ENCODE measurements at regions not wholly inside any gene's neighbourhood (a gene's known extent, or its start where the extent isn't known, plus 50 kb on each side); places are given as distances from the start of the nearest gene placed in this dataset.

GRCh38 chr14:104329793-104330192, 191.4 kb downstream of the KIF26A start:
- H3K4me3 Mint-ChIP-seq (ENCODE audit: unreplicated experiment): no peak overlapping the region
- peaks cover 3% of the 10 kb centered on the region for H3K4me1 Mint-ChIP-seq (ENCODE audit: unreplicated experiment)
- no peak overlapping the region for H3K27ac Mint-ChIP-seq (ENCODE audit: unreplicated experiment)
- H3K9me3 Mint-ChIP-seq (ENCODE audit: unreplicated experiment): no peaks in the 10 kb centered on the region
- no peaks in the 10 kb centered on the region for H3K36me3 Mint-ChIP-seq (ENCODE audit: low read depth, unreplicated experiment)
- H3K27me3 Mint-ChIP-seq (ENCODE audit: unreplicated experiment): peaks cover 3% of the 10 kb centered on the region
- no peak for DNase-seq (ENCODE audit: low spot score)
- TF ChIP-seq CTCF (IDR thresholded peaks at IDR 0.05; ENCODE audit: unreplicated experiment): no peak

- Mint-ChIP-seq H3K4me1 (ENCODE audit: unreplicated experiment) (peaks cover 3% of the 10 kb centered on the region), H3K27ac (ENCODE audit: unreplicated experiment) (no peak overlapping the region), H3K9me3 (ENCODE audit: unreplicated experiment) (no peaks in the 10 kb centered on the region), H3K27me3 (ENCODE audit: unreplicated experiment) (peaks cover 3% of the 10 kb centered on the region), H3K4me3 (ENCODE audit: unreplicated experiment) (no peak overlapping the region), H3K36me3 (ENCODE audit: low read depth, unreplicated experiment) (no peaks in the 10 kb centered on the region)
- DNase-seq (ENCODE audit: low spot score): no peak
- TF ChIP-seq CTCF (IDR thresholded peaks at IDR 0.05; ENCODE audit: unreplicated experiment): no peak
These were observed 193.7 kb downstream of the KIF26A start for GRCh38 chr14:104331871-104332605.

- no peak for DNase-seq (ENCODE audit: low spot score)
- Mint-ChIP-seq H3K27ac (ENCODE audit: unreplicated experiment) (no peak overlapping the region), H3K4me3 (ENCODE audit: unreplicated experiment) (no peak overlapping the region), H3K27me3 (ENCODE audit: unreplicated experiment) (peaks cover 3% of the 10 kb centered on the region), H3K36me3 (ENCODE audit: low read depth, unreplicated experiment) (no peaks in the 10 kb centered on the region), H3K9me3 (ENCODE audit: unreplicated experiment) (no peaks in the 10 kb centered on the region), H3K4me1 (ENCODE audit: unreplicated experiment) (peaks cover 3% of the 10 kb centered on the region)
- no peak for TF ChIP-seq CTCF (IDR thresholded peaks at IDR 0.05; ENCODE audit: unreplicated experiment)
These were observed 194.4 kb downstream of the KIF26A start for GRCh38 chr14:104332634-104333270.

- no peaks in the 10 kb centered on the region for H3K9me3 Mint-ChIP-seq (ENCODE audit: unreplicated experiment)
- no peak for TF ChIP-seq CTCF (IDR thresholded peaks at IDR 0.05; ENCODE audit: unreplicated experiment)
- H3K27me3 Mint-ChIP-seq (ENCODE audit: unreplicated experiment): peaks cover 3% of the 10 kb centered on the region
- no peak for DNase-seq (ENCODE audit: low spot score)
- no peaks in the 10 kb centered on the region for H3K4me1 Mint-ChIP-seq (ENCODE audit: unreplicated experiment)
- H3K4me3 Mint-ChIP-seq (ENCODE audit: unreplicated experiment): no peak overlapping the region
- H3K36me3 Mint-ChIP-seq (ENCODE audit: low read depth, unreplicated experiment): peaks cover 5% of the 10 kb centered on the region
- no peak overlapping the region for H3K27ac Mint-ChIP-seq (ENCODE audit: unreplicated experiment)
These were observed 195.4 kb downstream of the KIF26A start for GRCh38 chr14:104333646-104334423.

All from endothelial cell (in vitro differentiated cells).